ENCODE measurements at regions not wholly inside any gene's neighbourhood (a gene's known extent, or its start where the extent isn't known, plus 50 kb on each side); places are given as distances from the start of the nearest gene placed in this dataset.

DNA sequence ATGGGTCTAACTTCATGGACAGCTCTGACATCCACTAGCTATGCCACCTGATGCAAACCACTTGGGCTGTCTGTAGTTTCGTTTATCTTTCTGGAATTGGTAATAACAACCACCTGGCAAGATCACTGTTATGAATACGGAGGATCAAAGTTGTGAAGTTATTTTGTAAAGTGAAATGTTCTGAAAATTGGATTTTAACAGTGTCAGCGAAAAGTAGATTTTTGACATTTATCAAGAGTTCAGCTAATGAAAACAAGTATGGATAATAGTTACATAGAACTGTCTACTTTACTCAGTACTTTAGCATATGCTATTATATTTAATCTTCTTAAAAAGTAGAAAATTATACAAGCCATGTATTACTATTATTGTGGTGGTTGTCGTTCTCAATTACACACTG, 813.8 kb downstream of the RNF144A start:
- Mint-ChIP-seq H3K27me3 (no peaks in the 10 kb centered on the region), H3K9me3 (no peaks in the 10 kb centered on the region), H3K4me1 (no peaks in the 10 kb centered on the region), H3K36me3 (ENCODE audit: low read depth) (no peaks in the 10 kb centered on the region), H3K27ac (no peak overlapping the region), H3K4me3 (no peak overlapping the region)
- DNase-seq (no peak), ATAC-seq (ENCODE audit: low read depth) (no peak)
- intact Hi-C loops (cut with micrococcal nuclease), result no loop called here
- ChIA-PET POLR2A (no interaction called here), CTCF (no interaction called here)
- TF ChIP-seq, protein P1, sequence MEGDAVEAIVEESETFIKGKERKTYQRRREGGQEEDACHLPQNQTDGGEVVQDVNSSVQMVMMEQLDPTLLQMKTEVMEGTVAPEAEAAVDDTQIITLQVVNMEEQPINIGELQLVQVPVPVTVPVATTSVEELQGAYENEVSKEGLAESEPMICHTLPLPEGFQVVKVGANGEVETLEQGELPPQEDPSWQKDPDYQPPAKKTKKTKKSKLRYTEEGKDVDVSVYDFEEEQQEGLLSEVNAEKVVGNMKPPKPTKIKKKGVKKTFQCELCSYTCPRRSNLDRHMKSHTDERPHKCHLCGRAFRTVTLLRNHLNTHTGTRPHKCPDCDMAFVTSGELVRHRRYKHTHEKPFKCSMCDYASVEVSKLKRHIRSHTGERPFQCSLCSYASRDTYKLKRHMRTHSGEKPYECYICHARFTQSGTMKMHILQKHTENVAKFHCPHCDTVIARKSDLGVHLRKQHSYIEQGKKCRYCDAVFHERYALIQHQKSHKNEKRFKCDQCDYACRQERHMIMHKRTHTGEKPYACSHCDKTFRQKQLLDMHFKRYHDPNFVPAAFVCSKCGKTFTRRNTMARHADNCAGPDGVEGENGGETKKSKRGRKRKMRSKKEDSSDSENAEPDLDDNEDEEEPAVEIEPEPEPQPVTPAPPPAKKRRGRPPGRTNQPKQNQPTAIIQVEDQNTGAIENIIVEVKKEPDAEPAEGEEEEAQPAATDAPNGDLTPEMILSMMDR (IDR thresholded peaks at IDR 0.05), result no peak

DNA sequence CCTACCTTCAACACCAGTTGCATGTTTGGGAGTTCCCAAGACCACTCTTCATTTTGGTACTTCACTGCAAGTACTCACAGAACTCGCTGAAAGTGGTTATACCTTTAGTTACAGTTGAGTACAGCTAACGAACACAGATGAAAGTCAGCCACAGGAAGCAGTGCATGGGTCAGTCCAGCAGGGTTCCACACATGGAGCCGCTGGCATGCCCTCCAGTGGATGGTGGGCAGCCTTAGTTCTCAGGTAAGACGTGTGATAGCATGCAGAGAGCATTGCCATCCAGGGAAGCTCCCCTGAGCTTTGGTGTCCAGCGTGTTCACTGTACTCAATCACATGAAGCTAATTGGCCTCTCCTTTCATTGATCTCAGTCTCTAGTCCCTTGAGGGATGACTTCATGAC, 815.3 kb downstream of the RNF144A start:
- Mint-ChIP-seq H3K4me1 (no peaks in the 10 kb centered on the region), H3K27me3 (no peaks in the 10 kb centered on the region), H3K9me3 (no peaks in the 10 kb centered on the region), H3K27ac (no peak overlapping the region), H3K4me3 (no peak overlapping the region), H3K36me3 (ENCODE audit: low read depth) (no peaks in the 10 kb centered on the region)
- ChIA-PET POLR2A (no interaction called here), CTCF (no interaction called here)
- no peak for ATAC-seq (ENCODE audit: low read depth)
- intact Hi-C loops (cut with micrococcal nuclease), result no loop called here
- DNase-seq, result no peak
- TF ChIP-seq, protein P1 (IDR thresholded peaks at IDR 0.05), result no peak

DNA sequence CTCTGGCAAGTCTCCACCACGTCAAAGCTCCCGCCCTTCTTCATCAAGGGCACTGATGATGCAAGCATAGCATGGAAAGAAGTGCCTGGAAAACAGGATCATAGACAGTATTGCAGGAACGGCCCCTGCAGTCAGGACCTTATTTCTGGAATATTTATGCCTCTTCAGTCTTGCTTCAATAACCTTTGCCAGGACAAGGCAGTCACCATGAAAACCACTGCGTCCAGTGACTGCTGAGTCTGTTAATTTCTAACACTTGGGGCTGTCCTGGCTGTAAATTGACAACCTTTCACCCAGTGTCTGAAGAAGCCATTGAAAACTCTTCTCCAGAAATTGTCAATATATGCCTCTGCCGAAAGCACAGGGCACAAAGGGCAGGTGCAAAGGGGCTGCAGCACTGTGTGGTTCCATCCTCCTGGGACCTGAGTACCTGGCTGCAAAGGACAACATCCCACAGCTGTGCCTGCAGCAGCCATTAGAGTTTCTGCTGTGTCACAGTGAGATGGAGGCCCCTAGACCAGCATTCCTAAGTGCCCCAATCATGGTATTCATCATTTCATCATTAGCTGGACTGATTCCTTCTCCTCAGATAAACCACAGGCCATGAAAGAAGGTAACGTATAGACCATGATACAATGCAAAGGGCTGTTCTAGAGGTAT, 819.6 kb downstream of the RNF144A start:
- POLR2A ChIA-PET, result no interaction called here
- intact Hi-C loops (cut with micrococcal nuclease), result no loop called here
- Mint-ChIP-seq H3K4me3 (no peak overlapping the region), H3K27ac (no peak overlapping the region), H3K36me3 (ENCODE audit: low read depth) (no peaks in the 10 kb centered on the region), H3K27me3 (no peaks in the 10 kb centered on the region), H3K9me3 (no peaks in the 10 kb centered on the region), H3K4me1 (no peaks in the 10 kb centered on the region)
- no peak for DNase-seq
- CTCF ChIA-PET, result no interaction called here
- TF ChIP-seq, protein P1 (IDR thresholded peaks at IDR 0.05), result no peak
- no peak for ATAC-seq (ENCODE audit: low read depth)

DNA sequence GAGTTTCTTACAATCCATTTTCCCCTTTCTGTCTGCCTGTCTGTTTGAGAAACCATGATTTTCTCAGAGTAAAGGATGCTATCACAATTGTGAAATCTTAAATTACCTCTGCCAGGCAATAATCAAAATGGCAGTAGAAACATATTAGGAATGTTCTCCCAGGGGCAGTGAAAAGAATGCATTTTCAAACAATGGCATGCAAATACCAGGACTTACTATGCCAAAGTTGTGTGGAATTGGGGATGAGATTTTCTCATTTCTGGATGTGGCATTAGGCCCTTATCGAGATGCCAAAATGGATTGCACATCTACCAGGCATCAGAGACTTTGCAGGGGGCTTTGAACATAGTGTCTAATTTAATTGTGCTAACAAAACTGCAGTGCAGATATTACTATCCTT, 821.4 kb downstream of the RNF144A start:
- DNase-seq (no peak), ATAC-seq (ENCODE audit: low read depth) (no peak)
- intact Hi-C loops (cut with micrococcal nuclease), result no loop called here
- H3K36me3 Mint-ChIP-seq (ENCODE audit: low read depth), result no peaks in the 10 kb centered on the region
- no peaks in the 10 kb centered on the region for H3K27me3 Mint-ChIP-seq
- no peaks in the 10 kb centered on the region for H3K9me3 Mint-ChIP-seq
- CTCF ChIA-PET, result no interaction called here
- H3K4me3 Mint-ChIP-seq, result no peak overlapping the region
- POLR2A ChIA-PET, result no interaction called here
- TF ChIP-seq, protein P1 (IDR thresholded peaks at IDR 0.05), result no peak
- H3K4me1 Mint-ChIP-seq, result no peaks in the 10 kb centered on the region
- no peak overlapping the region for H3K27ac Mint-ChIP-seq

DNA sequence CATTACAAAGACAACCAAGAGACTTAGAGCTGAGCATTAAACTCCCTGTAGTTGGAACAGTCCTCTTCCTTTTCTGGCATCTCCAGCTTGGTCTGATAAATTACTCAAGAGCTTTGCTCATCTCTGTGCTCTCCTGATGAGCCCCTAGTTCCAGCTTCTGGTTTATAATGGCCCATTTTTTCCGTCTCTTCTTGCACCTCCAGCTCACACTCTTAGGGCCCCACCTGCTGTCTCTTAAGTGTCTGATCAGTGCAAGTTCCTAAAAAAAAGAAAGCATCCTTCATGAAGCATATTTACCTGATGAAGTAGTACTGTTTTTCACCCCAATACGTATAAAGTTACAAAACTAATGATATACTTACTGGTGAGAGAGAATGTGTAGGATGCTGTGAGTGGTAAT, 822.9 kb downstream of the RNF144A start:
- DNase-seq (no peak), ATAC-seq (ENCODE audit: low read depth) (no peak)
- ChIA-PET CTCF (no interaction called here), POLR2A (no interaction called here)
- no peaks in the 10 kb centered on the region for H3K36me3 Mint-ChIP-seq (ENCODE audit: low read depth)
- no peaks in the 10 kb centered on the region for H3K4me1 Mint-ChIP-seq
- no peak overlapping the region for H3K4me3 Mint-ChIP-seq
- H3K9me3 Mint-ChIP-seq, result no peaks in the 10 kb centered on the region
- TF ChIP-seq, protein P1 (IDR thresholded peaks at IDR 0.05), result no peak
- no peak overlapping the region for H3K27ac Mint-ChIP-seq
- no peaks in the 10 kb centered on the region for H3K27me3 Mint-ChIP-seq
- intact Hi-C loops (cut with micrococcal nuclease), result no loop called here

All from activated B cell treated with CpG ODN at 0.5 μM for 24 hours (primary cell).